HG03103 (cell line): ENCODE measurements at regions not wholly inside any gene's neighbourhood (a gene's known extent, or its start where the extent isn't known, plus 50 kb on each side); places are given as distances from the start of the nearest gene placed in this dataset.
"Not testable (repeated sequence)": the region's sequence is repeated elsewhere in the genome, so short reads cannot be mapped to it uniquely, and the experiment has no call there.

Experiments
- ATAC-seq: cut with Tn5 transposase; IDR thresholded peaks from one replicate; pipeline ENCODE4 v1.9.1; 2021; ENCODE audit warnings: low read depth; ENCODE audit not compliant: unreplicated experiment

DNA sequence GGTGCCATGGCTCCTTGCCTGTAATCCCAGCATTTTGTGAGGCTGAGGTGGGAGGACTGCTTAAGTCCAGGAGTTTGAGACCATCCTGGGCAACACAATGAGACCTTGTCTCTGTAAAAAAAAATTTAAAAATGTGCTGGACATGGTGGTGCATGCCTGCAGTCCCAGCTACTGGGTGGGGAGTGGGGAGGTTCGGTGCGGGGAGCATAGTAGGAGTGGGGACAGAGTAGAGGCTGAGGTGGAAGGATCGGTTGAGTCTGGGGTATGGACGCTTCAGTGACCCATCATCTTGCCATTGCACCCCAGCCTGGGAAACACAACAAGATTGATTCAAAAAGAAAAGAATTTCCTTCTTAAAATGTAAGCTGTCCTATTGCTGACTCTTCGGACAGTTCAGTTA is 1490.0 kb upstream of the GBE1 start:
- no peak for ATAC-seq

- no peak for ATAC-seq
Measured at GRCh38 chr3:83250613-83251012, 1489.2 kb upstream of the GBE1 start.

DNA sequence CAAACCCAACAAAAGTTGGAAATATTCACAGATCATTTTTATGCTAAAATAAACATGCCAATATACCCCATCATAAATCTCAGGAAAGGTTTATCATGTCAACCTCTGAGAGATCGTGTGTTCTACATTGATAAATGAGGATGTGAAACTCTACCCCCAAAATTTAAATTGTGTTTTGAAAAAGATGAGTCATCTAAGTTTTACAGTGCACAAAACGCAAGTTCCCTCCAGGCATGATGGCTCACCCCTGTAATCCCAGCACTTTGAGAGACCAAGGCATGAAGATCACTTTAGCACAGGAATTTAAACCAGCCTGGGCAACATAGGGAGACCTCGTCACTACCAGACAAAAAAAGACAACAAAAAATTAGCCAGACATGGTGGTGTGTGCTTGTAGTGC is 1487.0 kb upstream of the GBE1 start:
- ATAC-seq: no peak

DNA sequence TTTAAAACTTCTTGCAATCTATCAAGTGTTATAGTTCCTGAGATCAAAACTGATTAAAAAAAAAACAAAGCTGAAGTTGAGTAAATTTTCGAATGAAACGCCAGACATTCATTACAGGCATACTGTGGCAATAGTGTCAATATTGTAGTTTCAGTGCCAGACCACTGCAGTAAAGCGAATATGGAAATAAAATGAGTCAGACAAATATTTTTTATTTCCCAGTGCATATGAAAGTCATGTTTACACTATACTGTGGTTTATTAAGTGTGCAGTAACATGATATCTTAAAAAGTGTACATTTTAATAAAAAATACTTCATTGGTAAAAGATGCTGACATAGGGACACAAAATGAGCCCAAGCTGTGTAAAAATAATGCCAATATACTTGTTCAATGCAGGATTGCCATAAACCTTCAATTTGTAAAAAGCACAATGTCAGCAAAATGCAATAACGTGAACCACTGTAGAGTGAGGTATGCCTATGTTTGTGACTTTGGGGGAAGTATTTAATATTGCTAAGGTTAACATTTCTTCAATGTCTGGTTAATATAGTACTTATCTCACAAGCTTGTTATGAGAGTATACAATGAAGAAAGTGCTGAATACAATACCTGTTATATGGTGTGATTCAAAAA is 1473.9 kb upstream of the GBE1 start:
- ATAC-seq: no peak

DNA sequence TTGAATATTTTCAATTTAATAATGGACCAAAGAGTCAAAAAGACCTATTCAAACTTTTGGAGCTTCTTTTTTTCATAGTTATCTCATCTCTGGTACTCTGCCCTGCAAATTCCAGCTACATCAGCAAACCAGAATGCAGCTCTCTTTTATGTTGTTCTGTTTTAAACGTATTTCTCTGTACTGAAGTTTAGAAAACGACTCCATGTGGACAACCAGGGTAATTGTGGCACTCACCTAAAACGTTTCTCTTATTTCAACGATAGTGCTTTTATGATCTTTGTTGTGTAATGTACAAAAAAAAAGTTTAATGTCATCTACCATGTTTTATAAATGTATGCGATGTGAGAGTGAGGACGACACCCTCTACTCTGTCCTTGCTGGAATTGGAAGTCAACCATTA is 1472.3 kb upstream of the GBE1 start:
- ATAC-seq: no peak

DNA sequence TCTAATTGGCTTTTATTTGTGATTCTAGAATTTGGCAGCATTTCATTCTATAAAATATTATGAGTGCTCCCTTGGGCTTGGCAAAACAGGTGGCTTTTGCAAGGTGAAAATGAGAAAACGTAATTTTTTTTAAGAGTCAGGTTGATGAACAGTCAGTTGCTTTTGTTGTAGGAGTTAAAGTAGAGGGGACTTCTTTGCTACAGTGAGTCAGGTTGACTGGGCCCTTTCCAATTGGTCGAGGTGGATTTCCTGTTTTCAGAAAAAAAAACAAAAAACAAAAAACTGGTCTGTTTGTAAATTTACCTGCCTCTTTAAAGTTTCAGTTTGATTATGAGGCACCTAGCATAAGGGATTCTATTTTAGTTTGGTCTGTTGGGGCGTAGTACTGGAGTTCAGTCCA is 1469.4 kb upstream of the GBE1 start:
- no peak for ATAC-seq

GRCh38 chr3:83230376-83230775 is 1468.9 kb upstream of the GBE1 start:
- ATAC-seq: no peak

- no peak for ATAC-seq
Measured at GRCh38 chr3:83226751-83227150, 1465.3 kb upstream of the GBE1 start.

DNA sequence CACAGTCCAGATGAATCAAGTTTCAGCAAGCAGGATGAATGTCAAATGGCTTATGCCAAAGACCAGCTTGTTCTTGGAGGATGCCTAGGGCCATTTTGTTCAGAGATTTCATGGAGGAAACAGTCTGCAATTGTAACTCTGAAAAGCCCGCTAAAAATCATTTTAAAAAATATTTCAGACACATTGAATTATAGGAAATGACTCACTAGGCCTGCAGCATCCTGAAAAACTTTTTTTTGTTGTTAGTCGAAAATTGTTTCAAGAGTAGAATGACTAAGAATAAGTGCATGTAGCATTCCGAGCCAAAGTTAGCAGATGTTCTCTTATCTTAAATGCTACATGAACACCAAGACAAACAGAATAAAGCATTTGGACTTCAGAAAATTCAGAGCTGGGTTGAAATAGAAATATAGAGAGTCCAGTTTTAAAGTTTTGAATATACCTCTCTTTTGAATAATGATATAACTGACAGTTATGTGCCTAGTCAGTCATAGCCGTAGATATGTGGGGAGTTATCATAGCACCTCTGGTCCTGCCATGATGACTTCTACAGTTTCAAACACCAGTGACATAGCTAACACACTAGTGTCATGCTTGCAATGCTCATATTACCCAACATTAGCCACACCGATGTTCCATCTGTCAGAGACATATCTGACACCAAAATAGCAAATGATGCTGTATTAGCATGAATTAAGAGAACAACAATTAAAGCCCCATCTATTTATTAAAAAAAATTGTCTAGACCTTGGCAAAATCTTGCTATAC is 1462.8 kb upstream of the GBE1 start:
- no peak for ATAC-seq

- no peak for ATAC-seq
Measured at GRCh38 chr3:83218383-83219200, 1457.1 kb upstream of the GBE1 start.

GRCh38 chr3:83217595-83218118 is 1456.2 kb upstream of the GBE1 start:
- not testable (repeated sequence) for ATAC-seq

GRCh38 chr3:83216919-83217594 is 1455.6 kb upstream of the GBE1 start:
- no peak for ATAC-seq

DNA sequence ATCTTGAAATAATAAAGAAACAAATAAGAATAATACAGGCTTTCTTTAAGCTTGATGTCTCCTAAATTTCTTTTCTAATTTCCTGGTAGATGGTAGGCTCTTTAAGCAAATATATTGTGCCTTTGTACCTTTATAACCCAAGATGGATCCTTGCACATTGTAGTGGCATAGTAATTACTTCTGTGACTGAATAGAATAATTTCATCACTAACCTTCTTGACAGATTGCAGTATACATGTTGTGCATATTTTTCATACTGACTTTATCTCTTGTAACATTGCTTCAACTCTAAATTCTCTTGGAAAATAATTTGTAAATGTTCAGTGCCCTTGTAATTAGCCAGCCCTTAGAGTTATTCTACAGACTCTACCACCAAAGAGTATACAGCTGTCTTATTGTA is 1433.8 kb upstream of the GBE1 start:
- ATAC-seq: no peak

- ATAC-seq: no peak
Measured at GRCh38 chr3:83193526-83193925, 1432.1 kb upstream of the GBE1 start.

DNA sequence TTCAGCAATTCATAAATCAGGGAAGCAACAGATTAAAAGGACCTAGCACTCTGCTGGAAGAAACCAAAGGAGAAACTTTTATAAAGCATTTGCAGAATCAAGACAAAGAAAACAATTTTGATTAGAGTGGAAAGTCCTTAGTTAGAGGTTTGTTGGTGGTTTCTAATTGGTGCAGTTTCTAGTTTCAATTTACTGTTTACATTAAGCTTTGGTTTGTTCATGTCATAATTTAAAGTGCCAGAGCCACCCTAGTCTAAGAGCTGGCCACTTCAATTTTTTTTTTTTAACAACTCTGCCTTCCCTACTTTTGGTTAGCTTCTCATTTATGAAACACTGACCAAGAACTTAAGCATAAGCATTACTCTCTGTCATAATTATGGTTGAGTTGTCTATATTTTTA is 1428.2 kb upstream of the GBE1 start:
- ATAC-seq: no peak

DNA sequence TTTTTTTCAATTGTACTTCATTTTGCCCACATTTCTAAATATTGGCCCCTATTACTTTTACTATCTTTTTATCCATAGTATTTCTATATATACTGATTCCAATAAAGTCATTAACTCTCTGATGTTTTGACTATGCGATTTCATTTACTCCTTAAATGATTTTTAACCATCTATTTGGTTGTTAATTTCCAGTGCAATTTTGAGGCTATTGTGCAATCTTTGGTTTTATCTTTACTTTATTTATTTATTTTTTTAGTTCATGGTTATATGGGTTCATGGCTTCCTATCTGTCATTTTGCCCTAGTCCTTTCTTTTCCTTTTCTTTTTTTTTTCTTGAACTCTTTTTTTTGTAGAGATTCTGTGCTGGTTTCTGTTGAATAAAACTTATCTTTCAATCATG is 1408.0 kb upstream of the GBE1 start:
- no peak for ATAC-seq

DNA sequence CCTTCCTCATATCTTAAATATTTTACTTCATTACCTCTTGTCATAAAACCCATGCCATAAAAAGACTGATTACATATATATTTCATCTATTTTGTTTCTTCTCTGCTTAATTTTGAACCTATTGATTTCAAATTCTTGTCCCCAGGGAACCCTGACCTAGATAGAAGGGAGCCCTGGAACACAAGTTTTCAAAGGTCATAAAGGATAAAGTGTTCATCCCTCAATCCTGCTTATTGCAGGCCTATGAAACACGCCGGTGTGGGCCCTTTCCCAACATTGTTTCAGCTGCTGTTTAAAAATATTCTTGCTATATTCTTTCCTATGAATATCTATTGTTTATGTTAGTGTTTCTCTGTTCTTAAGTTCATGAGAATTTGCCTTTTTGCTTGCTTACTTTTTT is 1389.5 kb upstream of the GBE1 start:
- no peak for ATAC-seq

- no peak for ATAC-seq
Measured at GRCh38 chr3:83140983-83141382, 1379.5 kb upstream of the GBE1 start.

- ATAC-seq: no peak
Measured at GRCh38 chr3:83131236-83131635, 1369.8 kb upstream of the GBE1 start.

GRCh38 chr3:83122774-83123350 is 1361.4 kb upstream of the GBE1 start:
- no peak for ATAC-seq

DNA sequence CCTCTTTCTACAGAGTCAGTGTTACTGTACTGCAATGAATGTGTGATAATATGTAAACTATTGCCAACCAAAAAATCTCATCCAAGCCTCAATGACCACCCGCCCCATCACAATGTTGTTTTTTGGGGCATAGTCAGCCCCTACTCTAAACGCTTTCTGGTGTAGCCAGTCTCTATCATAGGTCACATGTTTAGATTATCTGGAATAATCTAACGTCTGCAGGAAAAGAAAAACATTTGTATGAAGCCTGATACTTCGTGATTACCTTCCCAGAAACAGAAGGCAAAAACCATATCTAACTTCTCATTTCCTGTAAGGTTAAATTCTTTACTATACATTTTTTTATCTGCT is 1331.8 kb upstream of the GBE1 start:
- ATAC-seq: no peak
